Left lung (tissue), 4 donors: ENCODE measurements at regions not wholly inside any gene's neighbourhood (a gene's known extent, or its start where the extent isn't known, plus 50 kb on each side); places are given as distances from the start of the nearest gene placed in this dataset.
A peak's percentile ranks its signal among the peaks of the same experiment; 100 is the strongest.

Experiments
- ATAC-seq: fragments of 200-7000 bp; cut with Tn5 transposase; one replicate; pipeline ENCODE4 v1.9.1; 2020; ENCODE audit warnings: moderate library complexity
- DNase-seq, 4 donors: peaks; one replicate each; pipeline ENCODE4 v3.0.0-alpha.2; 2013 to 2020
- H3K27ac ChIP-seq, 2 donors: fragments of 200-600 bp; sonication (generic) in 1 of 2; one replicate each; pipeline versions ENCODE4 v1.5.0 to v1.8.0; 2020 to 2021
- H3K27me3 ChIP-seq, 2 donors: fragments of 200-600 bp; sonication (generic) in 1 of 2; one replicate each; pipeline versions ENCODE4 v1.5.0 to v1.8.0; 2020 to 2021
- H3K36me3 ChIP-seq, 2 donors: fragments of 200-600 bp; sonication (generic) in 1 of 2; one replicate each; pipeline versions ENCODE4 v1.5.0 to v1.8.0; 2020 to 2021
- H3K4me1 ChIP-seq, 2 donors: fragments of 200-600 bp; one replicate each; pipeline ENCODE4 v1.8.0; 2021
- H3K4me3 ChIP-seq, 2 donors: fragments of 200-600 bp; sonication (generic) in 1 of 2; one replicate each; pipeline versions ENCODE4 v1.5.0 to v1.8.0; 2020 to 2021; ENCODE audit warnings: mild to moderate bottlenecking in 1 of 2
- H3K9me3 ChIP-seq, 2 donors: fragments of 200-600 bp; sonication (generic) in 1 of 2; one replicate each; pipeline versions ENCODE4 v1.5.0 to v1.8.0; 2020 to 2021
- CTCF ChIP-seq, 2 donors: fragments of 200-600 bp; sonication (generic) in 1 of 2; IDR thresholded peaks; one replicate each; pipeline versions ENCODE4 v1.5.0 to v1.8.0; 2021; ENCODE audit warnings: antibody characterized with exemption in 2 of 2
- intact Hi-C, 2 donors: fragments of 100-400 bp; cut with DNase I; formaldehyde crosslinking; loops; one replicate each; pipeline versions ENCODE4 v1.11.2 to v1.14.2; 2022
- donor health status: DM: no; HTN: yes; CAD: no.
- donor health status: DM: no; HTN: no; CAD: no.

GRCh38 chr17:45704251-45704650, 79.9 kb upstream of the CRHR1 start:
- Histone ChIP-seq H3K27ac (no peak overlapping the region), H3K4me3 (no peak overlapping the region), H3K4me1 (no peaks in the 10 kb centered on the region), H3K9me3 (no peaks in the 10 kb centered on the region), H3K36me3 (no peaks in the 10 kb centered on the region), H3K27me3 (peaks cover 0 to 64% of the 10 kb centered on the region in 2 donors)
- no peak for DNase-seq
- intact Hi-C loops = no loop called here
- TF ChIP-seq CTCF (IDR thresholded peaks at IDR 0.05) = no peak
- ATAC-seq = no peak

- H3K36me3 ChIP-seq = no peaks in the 10 kb centered on the region
- ATAC-seq = peak; percentile 91
Measured at GRCh38 chr17:45705123-45706009, 78.8 kb upstream of the CRHR1 start.

GRCh38 chr17:45706033-45706432, 78.1 kb upstream of the CRHR1 start:
- H3K27me3 ChIP-seq = peaks cover 0 to 67% of the 10 kb centered on the region in 2 donors
- no peaks in the 10 kb centered on the region for H3K4me1 ChIP-seq
- H3K27ac ChIP-seq = no peak overlapping the region
- no peak for DNase-seq
- no peak overlapping the region for H3K4me3 ChIP-seq
- ATAC-seq = no peak
- intact Hi-C loops = no loop called here
- no peaks in the 10 kb centered on the region for H3K36me3 ChIP-seq
- no peaks in the 10 kb centered on the region for H3K9me3 ChIP-seq
- no peak for TF ChIP-seq CTCF (IDR thresholded peaks at IDR 0.05)

More at GRCh38 chr17:45705123-45706009, 78.8 kb upstream of the CRHR1 start:
- Histone ChIP-seq H3K9me3 (no peaks in the 10 kb centered on the region), H3K4me3 (no peak overlapping the region), H3K27me3 (peaks cover 0 to 67% of the 10 kb centered on the region in 2 donors), H3K27ac (no peak overlapping the region), H3K4me1 (no peaks in the 10 kb centered on the region)
- DNase-seq = no peak
- intact Hi-C loops = no loop called here
- TF ChIP-seq CTCF (IDR thresholded peaks at IDR 0.05) = no peak

- no peaks in the 10 kb centered on the region for H3K4me1 ChIP-seq
- H3K27ac ChIP-seq = no peak overlapping the region
- no peaks in the 10 kb centered on the region for H3K36me3 ChIP-seq
- intact Hi-C loops = no loop called here
- no peak for ATAC-seq
- no peak overlapping the region for H3K4me3 ChIP-seq
- H3K27me3 ChIP-seq = peaks cover 0 to 56% of the 10 kb centered on the region in 2 donors
- no peak for TF ChIP-seq CTCF (IDR thresholded peaks at IDR 0.05)
- H3K9me3 ChIP-seq = no peaks in the 10 kb centered on the region
- no peak for DNase-seq
Measured at GRCh38 chr17:45708707-45709290, 75.3 kb upstream of the CRHR1 start.

GRCh38 chr17:45709728-45710288, 74.3 kb upstream of the CRHR1 start:
- Histone ChIP-seq H3K36me3 (no peaks in the 10 kb centered on the region), H3K9me3 (no peaks in the 10 kb centered on the region), H3K4me3 (no peak overlapping the region), H3K27me3 (peaks cover 0 to 59% of the 10 kb centered on the region in 2 donors), H3K27ac (no peak overlapping the region), H3K4me1 (no peaks in the 10 kb centered on the region)
- no peak for DNase-seq
- no peak for TF ChIP-seq CTCF (IDR thresholded peaks at IDR 0.05)
- ATAC-seq = no peak
- intact Hi-C loops = no loop called here
